Body of pancreas (tissue), 4 donors: ENCODE measurements at regions not wholly inside any gene's neighbourhood (a gene's known extent, or its start where the extent isn't known, plus 50 kb on each side); places are given as distances from the start of the nearest gene placed in this dataset.
"Not testable (repeated sequence)": the region's sequence is repeated elsewhere in the genome, so short reads cannot be mapped to it uniquely, and the experiment has no call there.

ENCODE experiments used
- CTCF ChIP-seq, 7 experiments: fragments of 450-650 bp in 4 of 7; fragments of 200-600 bp in 3 of 7; sonication (generic) in 3 of 7; IDR thresholded peaks; one replicate each; pipeline ENCODE4 v1.5.1; 2016 to 2019; ENCODE audit warnings: antibody characterized with exemption in 7 of 7
- POLR2A ChIP-seq, 3 donors: fragments of 450-650 bp; IDR thresholded peaks; one replicate each; pipeline ENCODE4 v1.6.1; 2016; ENCODE audit warnings: antibody characterized with exemption in 3 of 3, mild to moderate bottlenecking in 2 of 3

- not testable (repeated sequence) for TF ChIP-seq CTCF, POLR2A (IDR thresholded peaks at IDR 0.05)
These were observed 1504.6 kb upstream of the DEFB115 start for GRCh38 chr20:29752644-29753425.
